A673 (cell line): ENCODE measurements at regions not wholly inside any gene's neighbourhood (a gene's known extent, or its start where the extent isn't known, plus 50 kb on each side); places are given as distances from the start of the nearest gene placed in this dataset.
"Not testable (repeated sequence)": the region's sequence is repeated elsewhere in the genome, so short reads cannot be mapped to it uniquely, and the experiment has no call there.

ENCODE experiments used
- BruUV-seq: library from RNA; stranded (reverse); fragments of 400-500 nt; replicated peaks from 2 replicates; lab custom pipeline; 2021; lab: Mats Ljungman, UMichigan
- CTCF ChIA-PET: fragments of 300-600 bp; sonication (Branson Sonifier 250); formaldehyde crosslinking; loops from one replicate; lab custom pipeline; 2022; ENCODE audit warnings: antibody characterized with exemption; lab: Charles Lee
- POLR2A ChIA-PET: fragments of 300-600 bp; sonication (Branson Sonifier 250); formaldehyde crosslinking; loops from one replicate; lab custom pipeline; 2022; ENCODE audit warnings: antibody characterized with exemption; ENCODE audit not compliant: low non-redundant PET; lab: Charles Lee
- DNase-seq: peaks from one replicate; pipeline ENCODE4 v3.0.0-alpha.2; 2015; ENCODE audit warnings: low spot score
- H3K27ac ChIP-seq: fragments of 200-600 bp; sonication (generic); 2 replicates; pipeline ENCODE4 v1.5.1; 2016; ENCODE audit warnings: mixed run types, low read depth, mild to moderate bottlenecking, mixed read lengths, antibody characterized with exemption, low read length; ENCODE audit not compliant: poor library complexity, severe bottlenecking
- H3K27me3 ChIP-seq: fragments of 200-600 bp; sonication (generic); replicated peaks from 2 replicates; pipeline ENCODE4 v1.6.1; 2017; ENCODE audit warnings: mixed run types, low read depth, mild to moderate bottlenecking, mixed read lengths, antibody characterized with exemption, low read length; ENCODE audit not compliant: insufficient read depth, poor library complexity
- H3K36me3 ChIP-seq: fragments of 200-600 bp; sonication (generic); 2 replicates; pipeline ENCODE4 v1.6.1; 2016; ENCODE audit warnings: mixed run types, mild to moderate bottlenecking, mixed read lengths, antibody characterized with exemption, low read length; ENCODE audit not compliant: insufficient read depth, poor library complexity, severe bottlenecking
- H3K4me1 ChIP-seq: fragments of 200-600 bp; sonication (generic); 2 replicates; pipeline ENCODE4 v1.6.1; 2017; ENCODE audit warnings: mixed run types, mild to moderate bottlenecking, mixed read lengths, antibody characterized with exemption, low read length; ENCODE audit not compliant: insufficient read depth, poor library complexity, severe bottlenecking
- H3K4me3 ChIP-seq: fragments of 200-600 bp; sonication (generic); 2 replicates; pipeline ENCODE4 v1.5.1; 2016; ENCODE audit warnings: low read depth, mixed run types, mild to moderate bottlenecking, mixed read lengths, low read length; ENCODE audit not compliant: poor library complexity, severe bottlenecking
- H3K9me3 ChIP-seq: fragments of 200-600 bp; sonication (generic); 2 replicates; pipeline ENCODE4 v1.6.1; 2016; ENCODE audit warnings: mixed run types, low read depth, mild to moderate bottlenecking, mixed read lengths, antibody characterized with exemption, low read length; ENCODE audit not compliant: poor library complexity, severe bottlenecking
- CTCF ChIP-seq: fragments of 300-800, 200-600 bp; sonication (generic); conservative IDR thresholded peaks from 2 replicates; pipeline ENCODE4 v1.5.1; 2017; ENCODE audit warnings: low read depth, mild to moderate bottlenecking, antibody characterized with exemption, low read length, moderate library complexity, mixed read lengths
- EZH2 ChIP-seq: fragments of 200-600 bp; sonication (generic); IDR thresholded peaks from 2 replicates; pipeline ENCODE4 v1.6.1; 2017; ENCODE audit warnings: borderline replicate concordance, low read depth, mild to moderate bottlenecking, mixed read lengths, antibody characterized with exemption, low read length; ENCODE audit not compliant: poor library complexity, severe bottlenecking
- intact Hi-C: fragments of 100-400 bp; cut with micrococcal nuclease; formaldehyde crosslinking; loops from one replicate; pipeline ENCODE4 v1.10.0; 2022; ENCODE audit not compliant: unreplicated experiment

GRCh38 chr10:109633846-109634245, 289.5 kb downstream of the XPNPEP1 start:
- Histone ChIP-seq H3K4me3 (no peak overlapping the region), H3K9me3 (peaks cover 22% of the 10 kb centered on the region), H3K4me1 (no peaks in the 10 kb centered on the region), H3K27ac (no peak overlapping the region), H3K27me3 (no peaks in the 10 kb centered on the region), H3K36me3 (no peaks in the 10 kb centered on the region)
- no TSS peak for BruUV-seq
- intact Hi-C loops, result no loop called here
- no peak for DNase-seq
- no peak for TF ChIP-seq CTCF
- CTCF ChIA-PET, result no interaction called here
- POLR2A ChIA-PET, result no interaction called here

GRCh38 chr10:109633017-109633416, 290.3 kb downstream of the XPNPEP1 start:
- H3K36me3 ChIP-seq, H3K4me3 ChIP-seq, CTCF ChIA-PET, H3K4me1 ChIP-seq, BruUV-seq, H3K27me3 ChIP-seq, H3K27ac ChIP-seq, intact Hi-C loops, DNase-seq, POLR2A ChIA-PET: not testable (repeated sequence)
- peaks cover 22% of the 10 kb centered on the region for H3K9me3 ChIP-seq

- no peaks in the 10 kb centered on the region for H3K36me3 ChIP-seq
- H3K9me3 ChIP-seq, result no peaks in the 10 kb centered on the region
- DNase-seq, result no peak
- no peak for TF ChIP-seq EZH2
- no peak for TF ChIP-seq CTCF
- no peak overlapping the region for H3K4me3 ChIP-seq
- no TSS peak for BruUV-seq
- H3K27me3 ChIP-seq, result no peaks in the 10 kb centered on the region
- intact Hi-C loops, result no loop called here
- CTCF ChIA-PET, result no interaction called here
- POLR2A ChIA-PET, result no interaction called here
- H3K4me1 ChIP-seq, result no peaks in the 10 kb centered on the region
- H3K27ac ChIP-seq, result no peak overlapping the region
These were observed 298.4 kb downstream of the XPNPEP1 start for GRCh38 chr10:109624939-109625338.

GRCh38 chr10:109622566-109622965, 300.7 kb downstream of the XPNPEP1 start:
- intact Hi-C loops, result no loop called here
- TF ChIP-seq EZH2 (no peak), CTCF (no peak)
- Histone ChIP-seq H3K9me3 (no peaks in the 10 kb centered on the region), H3K4me1 (no peaks in the 10 kb centered on the region), H3K36me3 (no peaks in the 10 kb centered on the region), H3K27ac (no peak overlapping the region), H3K27me3 (no peaks in the 10 kb centered on the region), H3K4me3 (no peak overlapping the region)
- ChIA-PET POLR2A (no interaction called here), CTCF (no interaction called here)
- DNase-seq, result no peak
- BruUV-seq, result no TSS peak
